Stimulated activated memory B cell treated with anti-CD40 and anti-IgM and Interleukin-4, amounts not matched to agents 10 μg/mL and 1 μg/mL and 100 μg/mL, for 72 hours (primary cell): ENCODE measurements at regions not wholly inside any gene's neighbourhood (a gene's known extent, or its start where the extent isn't known, plus 50 kb on each side); places are given as distances from the start of the nearest gene placed in this dataset.
A peak's percentile ranks its signal among the peaks of the same experiment; 100 is the strongest.

ENCODE experiments used
- ATAC-seq: fragments of 150-1000 bp; cut with Tn5 transposase; 2 replicates; pipeline ENCODE4 v1.10.0; 2021
- H3K27ac Mint-ChIP-seq: one replicate; pipeline ENCODE4 v1.8.0; 2022; ENCODE audit warnings: mild to moderate bottlenecking, mixed read lengths
- H3K27me3 Mint-ChIP-seq: one replicate; pipeline ENCODE4 v1.8.0; 2022; ENCODE audit warnings: mixed read lengths
- H3K36me3 Mint-ChIP-seq: one replicate; pipeline ENCODE4 v1.8.0; 2022; ENCODE audit warnings: mixed read lengths
- H3K4me1 Mint-ChIP-seq: one replicate; pipeline ENCODE4 v1.8.0; 2022; ENCODE audit warnings: mixed read lengths
- H3K4me3 Mint-ChIP-seq: one replicate; pipeline ENCODE4 v1.8.0; 2022; ENCODE audit warnings: mild to moderate bottlenecking, moderate library complexity, mixed read lengths
- H3K9me3 Mint-ChIP-seq: one replicate; pipeline ENCODE4 v1.8.0; 2022; ENCODE audit warnings: mixed read lengths

DNA sequence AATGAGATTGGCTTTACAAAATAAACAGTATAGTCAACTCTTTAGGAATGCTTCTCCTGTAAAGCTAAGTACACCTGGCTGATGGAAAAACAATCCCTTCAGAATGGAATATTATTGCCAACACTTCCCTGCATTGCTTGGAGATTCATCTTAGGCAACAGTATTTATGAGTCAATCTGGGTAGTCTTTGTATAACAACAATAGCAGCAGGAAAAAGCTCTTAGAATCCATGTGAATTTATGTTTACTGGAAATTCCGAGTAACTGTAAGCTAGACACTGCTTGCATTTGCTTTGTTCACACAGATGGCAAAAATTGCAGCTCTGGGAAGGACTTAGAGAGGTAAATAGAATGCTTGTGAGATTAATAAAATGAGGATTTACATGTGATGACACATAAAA is 101.7 kb upstream of the NTRK2 start:
- no peaks in the 10 kb centered on the region for H3K9me3 Mint-ChIP-seq
- ATAC-seq: no peak
- H3K27ac Mint-ChIP-seq: no peak overlapping the region
- no peak overlapping the region for H3K4me3 Mint-ChIP-seq
- no peaks in the 10 kb centered on the region for H3K36me3 Mint-ChIP-seq
- H3K27me3 Mint-ChIP-seq: peaks cover 9% of the 10 kb centered on the region
- no peaks in the 10 kb centered on the region for H3K4me1 Mint-ChIP-seq

GRCh38 chr9:84570482-84571154 is 98.9 kb upstream of the NTRK2 start:
- Mint-ChIP-seq H3K36me3 (no peaks in the 10 kb centered on the region), H3K4me3 (no peak overlapping the region), H3K4me1 (no peaks in the 10 kb centered on the region), H3K27me3 (peaks cover 9% of the 10 kb centered on the region), H3K27ac (no peak overlapping the region), H3K9me3 (no peaks in the 10 kb centered on the region)
- no peak for ATAC-seq

DNA sequence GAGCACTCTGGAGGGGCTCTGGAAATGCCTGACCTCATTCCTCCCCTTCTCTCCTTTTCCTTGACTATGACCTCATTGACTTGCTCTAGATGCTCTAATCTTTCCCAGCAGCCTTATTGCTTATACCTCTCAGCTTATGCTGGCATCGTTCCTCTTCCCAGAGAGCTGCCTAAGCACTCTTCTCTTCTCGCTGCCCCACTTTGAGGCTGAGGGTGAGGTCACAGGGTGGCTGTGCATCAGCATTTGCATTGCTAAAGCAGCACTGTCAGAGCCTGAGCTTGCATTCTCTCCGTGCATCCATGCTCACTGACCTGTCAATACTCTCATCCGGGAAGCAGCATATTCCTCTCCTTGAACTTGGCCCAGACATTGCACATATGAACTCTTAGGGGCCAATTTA is 96.4 kb upstream of the NTRK2 start:
- ATAC-seq: no peak
- peaks cover 5% of the 10 kb centered on the region for H3K9me3 Mint-ChIP-seq
- no peak overlapping the region for H3K27ac Mint-ChIP-seq
- peaks cover 9% of the 10 kb centered on the region for H3K27me3 Mint-ChIP-seq
- no peaks in the 10 kb centered on the region for H3K4me1 Mint-ChIP-seq
- no peaks in the 10 kb centered on the region for H3K36me3 Mint-ChIP-seq
- no peak overlapping the region for H3K4me3 Mint-ChIP-seq

- peaks cover 6% of the 10 kb centered on the region for H3K9me3 Mint-ChIP-seq
- no peak for ATAC-seq
- no peaks in the 10 kb centered on the region for H3K36me3 Mint-ChIP-seq
- H3K27me3 Mint-ChIP-seq: no peaks in the 10 kb centered on the region
- no peak overlapping the region for H3K4me3 Mint-ChIP-seq
- no peak overlapping the region for H3K27ac Mint-ChIP-seq
- H3K4me1 Mint-ChIP-seq: no peaks in the 10 kb centered on the region
These were observed 93.8 kb upstream of the NTRK2 start for GRCh38 chr9:84575705-84576104.

DNA sequence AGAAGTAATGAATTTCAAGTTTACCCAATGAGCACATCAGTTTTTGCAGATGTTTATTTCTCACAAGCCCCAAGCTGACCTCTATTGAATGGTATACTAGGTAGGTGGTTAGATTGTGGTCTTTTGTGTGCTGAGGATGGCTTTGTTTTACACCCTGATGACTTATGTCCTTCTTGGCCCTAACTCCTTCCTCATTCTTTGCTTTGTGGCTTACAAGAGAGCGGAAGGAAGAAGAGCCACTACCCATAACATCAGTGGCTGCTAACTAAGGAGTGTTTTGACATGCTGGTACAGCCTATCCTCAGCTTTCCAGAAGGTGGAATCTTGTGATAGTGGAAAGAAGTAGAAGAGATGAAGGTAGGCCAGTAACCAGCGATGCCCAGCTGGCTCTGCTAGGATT is 85.7 kb upstream of the NTRK2 start:
- no peak overlapping the region for H3K27ac Mint-ChIP-seq
- H3K4me1 Mint-ChIP-seq: no peaks in the 10 kb centered on the region

GRCh38 chr9:84586662-84587061 is 82.9 kb upstream of the NTRK2 start:
- Mint-ChIP-seq H3K9me3 (peaks cover 6% of the 10 kb centered on the region), H3K27me3 (no peaks in the 10 kb centered on the region), H3K36me3 (no peaks in the 10 kb centered on the region), H3K4me1 (no peaks in the 10 kb centered on the region), H3K4me3 (no peak overlapping the region), H3K27ac (no peak overlapping the region)
- ATAC-seq: no peak

More for the DNA sequence above, 85.7 kb upstream of the NTRK2 start:
- Mint-ChIP-seq H3K4me3 (no peak overlapping the region), H3K27me3 (no peaks in the 10 kb centered on the region), H3K36me3 (no peaks in the 10 kb centered on the region), H3K9me3 (peaks cover 6% of the 10 kb centered on the region)
- peak; percentile 34 for ATAC-seq

GRCh38 chr9:84587153-84587552 is 82.4 kb upstream of the NTRK2 start:
- H3K9me3 Mint-ChIP-seq: peaks cover 4% of the 10 kb centered on the region
- no peaks in the 10 kb centered on the region for H3K4me1 Mint-ChIP-seq
- ATAC-seq: no peak
- no peak overlapping the region for H3K27ac Mint-ChIP-seq
- no peaks in the 10 kb centered on the region for H3K36me3 Mint-ChIP-seq
- no peak overlapping the region for H3K4me3 Mint-ChIP-seq
- H3K27me3 Mint-ChIP-seq: no peaks in the 10 kb centered on the region

DNA sequence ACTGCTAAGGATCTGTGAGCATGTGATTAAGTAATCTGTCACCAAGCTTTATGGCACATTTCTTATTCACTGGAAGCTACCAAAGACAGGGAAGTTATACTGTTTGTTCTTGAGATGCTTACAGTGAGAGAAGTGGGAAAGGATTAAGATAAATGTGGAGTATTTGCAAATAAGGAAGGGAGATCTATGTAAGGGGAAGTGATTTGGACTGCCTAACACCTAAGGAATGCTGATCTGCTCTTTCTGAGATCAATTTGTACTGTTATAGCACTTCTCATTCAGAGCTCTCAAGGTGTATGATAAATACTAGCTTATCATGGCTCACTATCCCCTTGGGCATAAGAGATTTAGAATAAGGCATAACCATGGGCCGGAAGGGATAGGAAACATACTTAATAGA is 80.0 kb upstream of the NTRK2 start:
- no peaks in the 10 kb centered on the region for H3K36me3 Mint-ChIP-seq
- H3K9me3 Mint-ChIP-seq: peaks cover 3% of the 10 kb centered on the region
- H3K4me3 Mint-ChIP-seq: no peak overlapping the region
- ATAC-seq: no peak
- no peaks in the 10 kb centered on the region for H3K4me1 Mint-ChIP-seq
- H3K27ac Mint-ChIP-seq: no peak overlapping the region
- H3K27me3 Mint-ChIP-seq: no peaks in the 10 kb centered on the region

- Mint-ChIP-seq H3K27ac (no peak overlapping the region), H3K27me3 (no peaks in the 10 kb centered on the region)
- no peak for ATAC-seq
These were observed 78.8 kb upstream of the NTRK2 start for GRCh38 chr9:84590706-84591105.

GRCh38 chr9:84592918-84593317 is 76.6 kb upstream of the NTRK2 start:
- Mint-ChIP-seq H3K27me3 (no peaks in the 10 kb centered on the region), H3K4me1 (peaks cover 9% of the 10 kb centered on the region), H3K9me3 (peaks cover 10% of the 10 kb centered on the region)

More at GRCh38 chr9:84590706-84591105, 78.8 kb upstream of the NTRK2 start:
- H3K4me1 Mint-ChIP-seq: no peaks in the 10 kb centered on the region
- H3K9me3 Mint-ChIP-seq: peaks cover 5% of the 10 kb centered on the region
- H3K36me3 Mint-ChIP-seq: no peaks in the 10 kb centered on the region
- no peak overlapping the region for H3K4me3 Mint-ChIP-seq

GRCh38 chr9:84593352-84593751 is 76.2 kb upstream of the NTRK2 start:
- Mint-ChIP-seq H3K4me3 (no peak overlapping the region), H3K4me1 (peaks cover 9% of the 10 kb centered on the region), H3K9me3 (peaks cover 10% of the 10 kb centered on the region), H3K36me3 (no peaks in the 10 kb centered on the region), H3K27me3 (no peaks in the 10 kb centered on the region), H3K27ac (no peak overlapping the region)
- no peak for ATAC-seq

More at GRCh38 chr9:84592918-84593317, 76.6 kb upstream of the NTRK2 start:
- Mint-ChIP-seq H3K27ac (no peak overlapping the region), H3K36me3 (no peaks in the 10 kb centered on the region), H3K4me3 (no peak overlapping the region)
- no peak for ATAC-seq

DNA sequence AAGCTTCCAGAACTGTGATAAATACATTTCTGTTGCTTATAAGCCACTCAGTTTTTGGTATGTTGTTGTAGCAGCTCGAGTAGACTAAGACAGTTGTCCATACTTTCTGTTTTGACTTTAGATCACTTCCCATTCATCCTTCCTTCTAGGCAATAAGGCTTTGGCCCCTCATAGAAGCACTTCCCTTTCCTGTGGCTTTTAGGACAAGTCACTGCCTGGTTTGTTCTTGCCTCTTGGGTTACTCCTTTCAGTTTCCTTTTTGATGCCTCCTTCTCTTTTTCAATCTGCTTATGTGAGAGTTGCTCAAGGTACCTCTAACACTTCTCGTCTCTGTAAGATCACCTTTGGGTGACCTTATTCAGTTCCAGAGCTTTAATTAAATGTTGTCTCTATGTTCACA is 72.4 kb upstream of the NTRK2 start:
- peaks cover 9% of the 10 kb centered on the region for H3K4me1 Mint-ChIP-seq
- peaks cover 10% of the 10 kb centered on the region for H3K9me3 Mint-ChIP-seq
- H3K27ac Mint-ChIP-seq: no peak overlapping the region
- no peak overlapping the region for H3K4me3 Mint-ChIP-seq
- no peaks in the 10 kb centered on the region for H3K27me3 Mint-ChIP-seq
- H3K36me3 Mint-ChIP-seq: no peaks in the 10 kb centered on the region
- no peak for ATAC-seq

DNA sequence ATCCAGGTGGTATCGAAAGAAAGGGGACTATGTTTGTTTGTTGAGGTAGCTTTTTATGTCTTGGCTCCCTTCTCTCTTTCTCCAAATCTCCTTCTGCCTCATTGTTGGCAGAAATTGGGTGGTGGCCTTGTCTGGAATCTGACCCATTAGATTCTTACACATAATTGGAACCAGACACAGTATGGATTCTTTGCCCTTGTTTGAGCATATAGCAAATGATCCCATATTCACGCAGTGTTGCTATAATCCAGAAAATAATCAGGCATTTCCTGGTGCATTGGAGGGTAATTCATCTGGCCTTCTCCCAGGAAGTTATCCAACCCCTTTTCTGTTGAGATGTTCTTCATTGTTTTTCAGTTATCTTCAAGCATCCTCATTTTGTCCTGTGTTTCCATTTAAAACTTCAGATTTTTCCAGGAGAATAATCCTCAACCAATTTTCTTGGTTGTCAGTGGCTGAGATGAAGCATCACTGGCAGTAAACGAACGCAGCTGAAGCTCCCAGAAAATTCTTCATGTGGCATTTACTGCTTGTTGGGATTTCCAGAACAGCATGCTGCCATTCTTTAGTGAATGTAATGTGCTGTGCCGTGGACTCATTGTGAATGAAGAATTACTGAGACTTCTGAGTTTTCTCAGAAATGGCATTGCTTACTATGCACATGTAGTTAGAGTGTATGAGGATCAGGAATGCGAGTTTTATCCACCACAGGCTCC is 70.5 kb upstream of the NTRK2 start:
- H3K9me3 Mint-ChIP-seq: peaks cover 10% of the 10 kb centered on the region
- H3K27ac Mint-ChIP-seq: no peak overlapping the region
- ATAC-seq: no peak
- peaks cover 9% of the 10 kb centered on the region for H3K4me1 Mint-ChIP-seq
- H3K36me3 Mint-ChIP-seq: no peaks in the 10 kb centered on the region
- H3K4me3 Mint-ChIP-seq: no peak overlapping the region
- H3K27me3 Mint-ChIP-seq: no peaks in the 10 kb centered on the region

DNA sequence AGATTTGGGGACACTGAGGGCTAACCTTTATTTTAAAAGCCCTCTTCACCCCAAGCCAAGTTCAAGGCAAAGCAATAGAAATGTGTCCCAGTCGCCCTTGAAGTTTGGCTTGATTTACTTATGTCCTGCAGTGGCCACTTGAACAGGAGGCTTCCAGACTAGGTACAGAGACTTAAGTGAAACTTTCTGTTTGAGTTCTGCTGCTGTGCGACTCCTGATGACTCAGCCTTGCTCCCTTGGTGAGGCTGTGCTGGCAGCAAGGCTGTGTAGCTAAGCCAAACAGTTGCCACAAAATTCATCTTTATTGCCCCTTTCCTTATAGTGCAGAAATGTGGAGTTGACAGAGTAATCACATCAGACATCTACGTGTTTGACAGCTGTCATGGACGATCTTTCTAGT is 68.8 kb upstream of the NTRK2 start:
- H3K4me1 Mint-ChIP-seq: peaks cover 9% of the 10 kb centered on the region
- no peaks in the 10 kb centered on the region for H3K36me3 Mint-ChIP-seq
- H3K27me3 Mint-ChIP-seq: no peaks in the 10 kb centered on the region
- no peak overlapping the region for H3K4me3 Mint-ChIP-seq
- no peak for ATAC-seq
- peaks cover 10% of the 10 kb centered on the region for H3K9me3 Mint-ChIP-seq
- no peak overlapping the region for H3K27ac Mint-ChIP-seq

DNA sequence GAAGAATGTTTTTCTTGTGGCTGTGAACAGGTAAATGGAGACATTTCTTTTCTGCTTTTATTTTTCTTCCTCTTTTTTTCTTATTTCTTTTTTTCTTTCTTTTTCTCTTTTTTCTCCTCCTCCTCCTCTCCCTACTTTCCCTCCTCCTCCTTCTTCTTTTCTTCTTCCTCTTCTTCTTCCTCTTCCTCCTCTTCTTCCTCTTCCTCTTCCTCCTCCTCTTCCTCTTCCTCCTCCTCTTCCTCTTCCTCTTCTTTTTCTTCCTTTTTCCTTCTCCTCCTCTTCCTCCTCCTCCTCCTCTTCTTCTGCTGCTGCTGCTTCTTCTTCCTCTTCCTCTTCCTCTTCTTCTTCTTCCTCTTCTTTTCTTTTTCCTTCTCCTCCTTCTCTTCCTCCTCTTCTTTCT is 65.3 kb upstream of the NTRK2 start:
- no peak overlapping the region for H3K27ac Mint-ChIP-seq
- H3K4me1 Mint-ChIP-seq: no peaks in the 10 kb centered on the region
- peaks cover 5% of the 10 kb centered on the region for H3K9me3 Mint-ChIP-seq
- no peak overlapping the region for H3K4me3 Mint-ChIP-seq
- H3K36me3 Mint-ChIP-seq: no peaks in the 10 kb centered on the region
- ATAC-seq: no peak
- no peaks in the 10 kb centered on the region for H3K27me3 Mint-ChIP-seq

DNA sequence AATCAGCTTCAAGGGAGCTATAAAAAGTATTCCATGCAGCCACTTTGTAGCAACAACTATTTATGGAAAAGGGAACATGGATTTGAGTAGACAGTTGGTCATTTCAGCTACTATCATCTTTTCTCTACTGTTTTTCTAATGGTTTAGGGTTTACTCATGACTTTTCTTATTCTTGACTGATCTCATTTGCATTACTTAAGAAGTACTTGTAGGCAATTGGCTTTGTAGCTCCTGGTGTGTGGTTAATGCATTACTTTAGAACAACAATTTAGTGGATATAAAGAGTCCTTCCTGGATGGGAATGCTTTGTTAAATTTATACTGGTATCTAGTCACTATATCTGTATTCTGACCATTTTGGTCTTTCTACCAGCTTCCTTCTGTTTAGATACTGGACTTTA is 59.8 kb upstream of the NTRK2 start:
- no peaks in the 10 kb centered on the region for H3K36me3 Mint-ChIP-seq

More for the DNA sequence above, 59.8 kb upstream of the NTRK2 start:
- ATAC-seq: no peak
- H3K9me3 Mint-ChIP-seq: peaks cover 2% of the 10 kb centered on the region
- H3K27me3 Mint-ChIP-seq: no peaks in the 10 kb centered on the region
- no peak overlapping the region for H3K27ac Mint-ChIP-seq
- H3K4me3 Mint-ChIP-seq: no peak overlapping the region
- no peaks in the 10 kb centered on the region for H3K4me1 Mint-ChIP-seq
